ENCODE measurements at regions not wholly inside any gene's neighbourhood (a gene's known extent, or its start where the extent isn't known, plus 50 kb on each side); places are given as distances from the start of the nearest gene placed in this dataset.
"Not testable (repeated sequence)": the region's sequence is repeated elsewhere in the genome, so short reads cannot be mapped to it uniquely, and the experiment has no call there.

DNA sequence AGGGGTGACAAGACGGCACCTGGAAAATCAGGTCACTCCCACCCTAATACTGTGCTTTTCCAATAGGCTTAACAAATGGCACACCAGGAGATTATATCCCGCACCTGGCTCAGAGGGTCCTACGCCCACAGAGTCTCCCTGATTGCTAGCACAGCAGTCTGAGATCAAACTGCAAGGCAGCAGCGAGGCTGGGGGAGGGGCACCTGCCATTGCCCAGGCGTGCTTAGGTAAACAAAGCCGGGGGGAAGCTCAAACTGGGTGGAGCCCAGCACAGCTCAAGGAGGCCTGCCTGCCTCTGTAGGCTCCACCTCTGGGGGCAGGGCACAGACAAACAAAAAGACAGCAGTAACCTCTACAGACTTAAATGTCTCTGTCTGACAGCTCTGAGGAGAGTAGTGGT, 87.4 kb upstream of the PCED1B start:
- TF ChIP-seq, protein P1, sequence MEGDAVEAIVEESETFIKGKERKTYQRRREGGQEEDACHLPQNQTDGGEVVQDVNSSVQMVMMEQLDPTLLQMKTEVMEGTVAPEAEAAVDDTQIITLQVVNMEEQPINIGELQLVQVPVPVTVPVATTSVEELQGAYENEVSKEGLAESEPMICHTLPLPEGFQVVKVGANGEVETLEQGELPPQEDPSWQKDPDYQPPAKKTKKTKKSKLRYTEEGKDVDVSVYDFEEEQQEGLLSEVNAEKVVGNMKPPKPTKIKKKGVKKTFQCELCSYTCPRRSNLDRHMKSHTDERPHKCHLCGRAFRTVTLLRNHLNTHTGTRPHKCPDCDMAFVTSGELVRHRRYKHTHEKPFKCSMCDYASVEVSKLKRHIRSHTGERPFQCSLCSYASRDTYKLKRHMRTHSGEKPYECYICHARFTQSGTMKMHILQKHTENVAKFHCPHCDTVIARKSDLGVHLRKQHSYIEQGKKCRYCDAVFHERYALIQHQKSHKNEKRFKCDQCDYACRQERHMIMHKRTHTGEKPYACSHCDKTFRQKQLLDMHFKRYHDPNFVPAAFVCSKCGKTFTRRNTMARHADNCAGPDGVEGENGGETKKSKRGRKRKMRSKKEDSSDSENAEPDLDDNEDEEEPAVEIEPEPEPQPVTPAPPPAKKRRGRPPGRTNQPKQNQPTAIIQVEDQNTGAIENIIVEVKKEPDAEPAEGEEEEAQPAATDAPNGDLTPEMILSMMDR (IDR thresholded peaks at IDR 0.05; ENCODE audit: insufficient read depth, low read length, poor library complexity, severe bottlenecking): not testable (repeated sequence)
- TF ChIP-seq EZH2phosphoT487 (conservative IDR thresholded peaks at IDR 0.05; ENCODE audit: low read length): not testable (repeated sequence)

Data from SU-DHL-6 (cell line).